MG63 (cell line): ENCODE measurements at regions not wholly inside any gene's neighbourhood (a gene's known extent, or its start where the extent isn't known, plus 50 kb on each side); places are given as distances from the start of the nearest gene placed in this dataset.
"Not testable (repeated sequence)": the region's sequence is repeated elsewhere in the genome, so short reads cannot be mapped to it uniquely, and the experiment has no call there.

Experiments
- DNase-seq: peaks from one replicate; pipeline ENCODE4 v3.0.0-alpha.2; 2020
- H3K27me3 ChIP-seq: fragments of 250-450 bp; sonication (Bioruptor Pico); 2 replicates; pipeline ENCODE4 v1.5.1; 2020; ENCODE audit warnings: mild to moderate bottlenecking, moderate library complexity
- H3K36me3 ChIP-seq: fragments of 250-450 bp; sonication (Bioruptor Pico); 2 replicates; pipeline ENCODE4 v1.5.1; 2020; ENCODE audit warnings: mild to moderate bottlenecking, moderate library complexity
- H3K4me3 ChIP-seq: fragments of 250-450 bp; sonication (Bioruptor Pico); 2 replicates; pipeline ENCODE4 v1.5.1; 2020; ENCODE audit warnings: mild to moderate bottlenecking, moderate library complexity
- H3K9me3 ChIP-seq: fragments of 250-450 bp; sonication (Bioruptor Pico); 2 replicates; pipeline ENCODE4 v1.5.1; 2020; ENCODE audit warnings: mild to moderate bottlenecking, moderate library complexity

DNA sequence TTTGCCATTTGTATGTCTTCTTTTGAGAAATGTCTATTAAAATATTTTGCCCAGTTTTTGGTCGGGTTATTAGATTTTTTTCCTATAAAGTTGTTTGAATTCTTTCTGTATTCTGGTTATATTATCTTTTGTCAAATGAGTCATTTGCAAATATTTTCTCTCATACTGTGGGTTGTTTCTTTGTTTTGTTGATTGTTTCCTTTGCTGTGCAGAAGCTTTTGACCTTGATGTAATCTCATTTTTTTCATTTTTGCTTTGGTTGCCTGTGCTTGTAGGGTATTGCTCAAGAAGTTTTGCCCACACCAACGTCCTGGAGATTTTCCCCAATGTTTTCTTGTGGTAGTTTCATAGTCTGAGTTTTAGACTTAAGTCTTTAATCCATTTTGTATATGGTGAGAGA, 245.7 kb downstream of the ADCYAP1 start:
- no peaks in the 10 kb centered on the region for H3K9me3 ChIP-seq
- H3K27me3 ChIP-seq, result no peaks in the 10 kb centered on the region
- H3K36me3 ChIP-seq, result no peaks in the 10 kb centered on the region

GRCh38 chr18:1152958-1153357, 248.3 kb downstream of the ADCYAP1 start:
- H3K9me3 ChIP-seq, H3K36me3 ChIP-seq, H3K27me3 ChIP-seq, H3K4me3 ChIP-seq, DNase-seq: not testable (repeated sequence)

More for the DNA sequence above, 245.7 kb downstream of the ADCYAP1 start:
- DNase-seq, result no peak
- H3K4me3 ChIP-seq, result no peak overlapping the region

DNA sequence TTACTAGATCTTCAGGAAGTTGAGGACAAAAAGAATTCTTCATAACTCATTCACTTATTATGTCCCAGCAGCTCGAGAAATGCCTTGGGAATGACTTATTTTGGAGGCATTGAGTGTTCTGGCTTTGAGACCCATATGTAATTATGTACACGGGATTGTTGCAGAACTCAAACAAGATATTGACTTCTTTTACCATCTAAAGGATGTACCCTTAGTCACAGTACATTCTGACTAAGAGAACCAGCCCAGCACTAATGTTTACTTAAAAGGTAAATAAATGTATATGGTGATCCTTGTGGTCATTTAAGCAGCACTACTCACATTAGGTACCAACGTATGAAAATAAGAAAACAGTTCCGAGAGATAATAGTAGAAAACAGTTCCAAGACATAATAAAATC, 268.9 kb downstream of the ADCYAP1 start:
- no peak for DNase-seq
- no peak overlapping the region for H3K4me3 ChIP-seq
- H3K36me3 ChIP-seq, result no peaks in the 10 kb centered on the region
- H3K9me3 ChIP-seq, result peaks cover 7% of the 10 kb centered on the region; the same call in 1 of the 2 replicates
- no peaks in the 10 kb centered on the region for H3K27me3 ChIP-seq

GRCh38 chr18:1177232-1177631, 272.6 kb downstream of the ADCYAP1 start:
- DNase-seq, result no peak
- Histone ChIP-seq H3K4me3 (no peak overlapping the region), H3K9me3 (peaks cover 7% of the 10 kb centered on the region; the same call in 1 of the 2 replicates), H3K36me3 (no peaks in the 10 kb centered on the region), H3K27me3 (no peaks in the 10 kb centered on the region)

- no peak for DNase-seq
- Histone ChIP-seq H3K27me3 (no peaks in the 10 kb centered on the region), H3K36me3 (no peaks in the 10 kb centered on the region), H3K9me3 (no peaks in the 10 kb centered on the region; the same call in 1 of the 2 replicates), H3K4me3 (no peak overlapping the region)
Measured at GRCh38 chr18:1191341-1191740, 286.7 kb downstream of the ADCYAP1 start.

- DNase-seq, result no peak
- no peaks in the 10 kb centered on the region for H3K27me3 ChIP-seq
- H3K4me3 ChIP-seq, result no peak overlapping the region
- H3K9me3 ChIP-seq, result 0 out of 2 replicates have a peak, but pooled peaks cover 3% of the 10 kb centered on the region
- H3K36me3 ChIP-seq, result no peaks in the 10 kb centered on the region
Measured at GRCh38 chr18:1213126-1213525, 308.5 kb downstream of the ADCYAP1 start.

DNA sequence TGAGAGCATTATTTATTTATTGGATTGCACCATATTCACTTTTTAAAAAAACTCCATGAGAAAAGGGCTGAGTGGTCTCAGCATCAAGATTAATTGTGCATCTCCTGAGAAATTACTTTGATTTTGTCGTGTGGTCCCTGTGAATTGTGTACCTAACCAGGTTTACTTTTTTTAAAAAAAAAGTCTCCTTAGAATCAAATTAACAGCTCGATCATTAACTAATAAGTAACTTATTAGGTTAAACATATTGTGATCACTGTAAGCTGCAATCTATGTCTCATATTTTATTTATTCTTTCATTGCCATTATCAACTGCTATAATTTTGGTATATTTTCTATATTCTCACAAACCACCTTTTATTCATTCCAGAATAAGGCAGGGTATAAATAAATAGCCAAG, 318.2 kb downstream of the ADCYAP1 start:
- H3K36me3 ChIP-seq, result no peaks in the 10 kb centered on the region
- H3K4me3 ChIP-seq, result no peak overlapping the region
- no peaks in the 10 kb centered on the region for H3K27me3 ChIP-seq
- H3K9me3 ChIP-seq, result no peaks in the 10 kb centered on the region
- DNase-seq, result no peak

- Histone ChIP-seq H3K4me3 (no peak overlapping the region), H3K27me3 (no peaks in the 10 kb centered on the region), H3K36me3 (no peaks in the 10 kb centered on the region), H3K9me3 (no peaks in the 10 kb centered on the region; the same call in 1 of the 2 replicates)
- no peak for DNase-seq
Measured at GRCh38 chr18:1227025-1227424, 322.4 kb downstream of the ADCYAP1 start.

DNA sequence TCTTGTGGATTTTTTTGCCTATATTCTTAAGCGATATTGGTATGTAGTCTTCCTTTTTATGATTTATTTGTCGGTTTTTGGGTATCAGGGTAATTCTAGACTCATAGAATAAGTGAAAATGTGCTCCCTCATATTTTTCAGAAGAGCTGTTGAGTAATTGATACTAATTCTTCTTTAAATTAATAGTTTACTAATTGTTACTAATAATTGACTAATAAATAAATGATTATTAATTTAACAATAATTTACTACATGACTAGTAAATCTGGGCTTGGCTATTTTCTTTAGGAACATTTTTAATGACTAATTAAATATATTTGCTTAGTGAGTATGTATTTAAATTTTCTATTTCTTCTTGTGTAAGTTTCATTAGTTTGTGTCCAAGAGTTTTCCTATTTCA, 325.0 kb downstream of the ADCYAP1 start:
- no peak for DNase-seq
- Histone ChIP-seq H3K27me3 (no peaks in the 10 kb centered on the region), H3K36me3 (no peaks in the 10 kb centered on the region), H3K9me3 (peaks cover 6% of the 10 kb centered on the region; the same call in 1 of the 2 replicates), H3K4me3 (no peak overlapping the region)

GRCh38 chr18:1232867-1233266, 328.2 kb downstream of the ADCYAP1 start:
- no peaks in the 10 kb centered on the region for H3K36me3 ChIP-seq
- H3K27me3 ChIP-seq, result no peaks in the 10 kb centered on the region
- DNase-seq, result no peak
- no peak overlapping the region for H3K4me3 ChIP-seq
- H3K9me3 ChIP-seq, result peaks cover 12% of the 10 kb centered on the region

- H3K36me3 ChIP-seq, result no peaks in the 10 kb centered on the region
- no peak for DNase-seq
- H3K9me3 ChIP-seq, result peaks cover 6% of the 10 kb centered on the region
- H3K27me3 ChIP-seq, result no peaks in the 10 kb centered on the region
- no peak overlapping the region for H3K4me3 ChIP-seq
Measured at GRCh38 chr18:1240701-1241100, 336.0 kb downstream of the ADCYAP1 start.

GRCh38 chr18:1244397-1245122, 339.9 kb downstream of the ADCYAP1 start:
- Histone ChIP-seq H3K36me3 (no peaks in the 10 kb centered on the region), H3K4me3 (no peak overlapping the region), H3K27me3 (no peaks in the 10 kb centered on the region), H3K9me3 (no peaks in the 10 kb centered on the region)
- DNase-seq, result no peak

GRCh38 chr18:1246827-1247226, 342.2 kb downstream of the ADCYAP1 start:
- H3K9me3 ChIP-seq, result no peaks in the 10 kb centered on the region
- H3K36me3 ChIP-seq, result no peaks in the 10 kb centered on the region
- H3K4me3 ChIP-seq, result no peak overlapping the region
- no peak for DNase-seq
- no peaks in the 10 kb centered on the region for H3K27me3 ChIP-seq

- H3K9me3 ChIP-seq, result no peaks in the 10 kb centered on the region
- no peaks in the 10 kb centered on the region for H3K27me3 ChIP-seq
- H3K36me3 ChIP-seq, result no peaks in the 10 kb centered on the region
- no peak for DNase-seq
- H3K4me3 ChIP-seq, result no peak overlapping the region
Measured at GRCh38 chr18:1252534-1252933, 347.9 kb downstream of the ADCYAP1 start.

DNA sequence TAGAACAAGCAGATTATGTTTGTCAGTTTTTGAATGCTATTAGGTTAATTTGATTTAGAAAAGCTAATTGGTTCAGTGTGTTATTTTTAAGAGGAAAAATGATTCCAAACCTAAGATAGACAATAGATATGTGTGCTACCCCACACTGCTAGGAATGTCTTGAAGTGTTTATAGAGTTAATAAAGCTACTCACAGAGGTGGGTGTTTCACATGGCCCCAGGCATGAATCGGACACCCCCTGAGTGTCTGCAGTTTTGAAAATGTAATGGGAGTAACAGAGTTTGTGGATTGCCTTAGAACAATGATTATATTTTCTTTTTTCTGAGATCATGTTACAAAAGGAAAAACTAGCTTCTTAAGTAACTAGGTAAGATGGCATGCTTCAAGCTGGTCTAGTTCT, 348.3 kb downstream of the ADCYAP1 start:
- Histone ChIP-seq H3K27me3 (no peaks in the 10 kb centered on the region), H3K4me3 (no peak overlapping the region), H3K9me3 (no peaks in the 10 kb centered on the region), H3K36me3 (no peaks in the 10 kb centered on the region)
- no peak for DNase-seq

GRCh38 chr18:1253827-1254226, 349.2 kb downstream of the ADCYAP1 start:
- Histone ChIP-seq H3K36me3 (no peaks in the 10 kb centered on the region), H3K9me3 (no peaks in the 10 kb centered on the region), H3K27me3 (no peaks in the 10 kb centered on the region), H3K4me3 (no peak overlapping the region)
- no peak for DNase-seq

GRCh38 chr18:1261054-1261453, 356.4 kb downstream of the ADCYAP1 start:
- no peaks in the 10 kb centered on the region for H3K36me3 ChIP-seq
- no peak overlapping the region for H3K4me3 ChIP-seq
- DNase-seq, result no peak
- H3K9me3 ChIP-seq, result no peaks in the 10 kb centered on the region
- no peaks in the 10 kb centered on the region for H3K27me3 ChIP-seq

DNA sequence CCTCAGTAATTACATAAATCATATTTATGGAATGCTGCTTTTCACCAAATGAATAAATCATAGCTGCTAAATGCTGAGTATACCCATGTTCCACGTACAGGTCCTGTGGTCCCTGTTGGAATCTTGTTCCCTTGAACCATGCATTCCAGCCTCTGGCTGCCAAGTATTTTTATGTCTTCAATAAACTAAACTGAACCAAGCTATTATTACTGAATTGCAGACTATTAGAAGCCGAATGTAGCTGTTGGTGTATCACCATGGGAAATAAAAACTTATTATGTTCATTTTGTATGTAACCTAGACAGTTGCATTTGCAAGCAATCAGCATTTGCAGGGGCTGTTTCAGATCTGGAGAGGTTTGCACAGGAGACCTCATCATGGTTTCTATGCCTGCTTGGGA, 362.4 kb downstream of the ADCYAP1 start:
- no peak overlapping the region for H3K4me3 ChIP-seq
- H3K36me3 ChIP-seq, result no peaks in the 10 kb centered on the region
- no peak for DNase-seq
- H3K27me3 ChIP-seq, result no peaks in the 10 kb centered on the region
- H3K9me3 ChIP-seq, result no peaks in the 10 kb centered on the region; the same call in 1 of the 2 replicates
